ENCODE measurements at regions not wholly inside any gene's neighbourhood (a gene's known extent, or its start where the extent isn't known, plus 50 kb on each side); places are given as distances from the start of the nearest gene placed in this dataset.

GRCh38 chr7:85703251-85704010, 516.6 kb upstream of the SEMA3D start:
- Histone ChIP-seq H2AK5ac (ENCODE audit: low read depth, low read length) (no peak overlapping the region), H3K4me2 (ENCODE audit: insufficient read depth in 1 of 2, low read depth in 2 of 2, low read length in 2 of 2) (no peak overlapping the region), H3K4me1 (replicated peaks in 1 of 4; ENCODE audit: control insufficient read depth in 3 of 4, insufficient read depth in 4 of 4, low read length in 3 of 4) (no peaks in the 10 kb centered on the region), H3K18ac (ENCODE audit: extremely low read depth, low read length) (no peak overlapping the region), H2AFZ (ENCODE audit: low read length) (no peak overlapping the region; the same call in 1 of the 2 replicates), H3K14ac (ENCODE audit: insufficient read length) (no peak overlapping the region), H3K23me2 (ENCODE audit: low read depth, low read length) (no peaks in the 10 kb centered on the region), H2BK12ac (ENCODE audit: low read depth, low read length) (no peak overlapping the region), H2BK15ac (ENCODE audit: low read length) (no peak overlapping the region), H3K36me3 (ENCODE audit: control insufficient read depth in 2 of 4, insufficient read depth in 4 of 4, low read length in 3 of 4) (no peaks in the 10 kb centered on the region), H3K4ac (replicated peaks; ENCODE audit: insufficient read length, low read depth, low read length) (no peak overlapping the region), H3K9ac (replicated peaks in 1 of 4; ENCODE audit: extremely low read depth in 1 of 4, low read depth in 3 of 4, low read length in 3 of 4) (no peak overlapping the region), H2BK120ac (replicated peaks; ENCODE audit: low read depth, low read length) (no peak overlapping the region), H2BK5ac (ENCODE audit: low read depth, low read length) (no peak overlapping the region), H3K79me1 (ENCODE audit: low read depth, low read length) (no peaks in the 10 kb centered on the region), H4K8ac (ENCODE audit: extremely low read depth, insufficient read depth, low read length) (no peak overlapping the region), H3K4me3 (ENCODE audit: extremely low read depth in 1 of 4, insufficient read depth in 2 of 4, low read depth in 3 of 4, low read length in 4 of 4) (no peak overlapping the region), H3K56ac (replicated peaks; ENCODE audit: insufficient read length, low read depth, low read length) (no peak overlapping the region), H4K91ac (replicated peaks; ENCODE audit: insufficient read length, low read length) (no peak overlapping the region), H3K9me3 (ENCODE audit: insufficient read depth in 2 of 2, low read depth in 1 of 2, low read length in 1 of 2) (no peaks in the 10 kb centered on the region), H3K79me2 (ENCODE audit: control insufficient read depth in 1 of 2, insufficient read depth in 2 of 2, low read length in 2 of 2) (no peaks in the 10 kb centered on the region), H4K20me1 (replicated peaks in 1 of 2; ENCODE audit: control insufficient read depth in 1 of 2, insufficient read depth in 2 of 2, low read length in 2 of 2) (no peaks in the 10 kb centered on the region), H2BK20ac (ENCODE audit: low read length) (no peak overlapping the region), H3K27ac (ENCODE audit: low read depth, low read length) (no peak overlapping the region), H4K5ac (ENCODE audit: insufficient read length, low read depth, low read length) (no peak overlapping the region), H3K23ac (ENCODE audit: insufficient read length) (no peak overlapping the region), H3K27me3 (replicated peaks in 1 of 4; ENCODE audit: control insufficient read depth in 3 of 4, extremely low read depth in 1 of 4, insufficient read depth in 3 of 4, low read length in 3 of 4) (no peaks in the 10 kb centered on the region)
- DNase-seq (ENCODE audit: low read depth in 1 of 2, low spot score in 2 of 2) (no peak), FAIRE-seq (no peak)
- ChIA-PET POLR2A (ENCODE audit: partially characterized antibody) (no interaction called here), CTCF (ENCODE audit: partially characterized antibody) (no interaction called here)
- 83% methylated on average over 2 of the region's 2 CpGs; no CpG with 5 or more reads in 1 of the 2 experiments for WGBS, 2 experiments (ENCODE audit: extremely low coverage in 1 of 2, insufficient coverage in 1 of 2, insufficient read length in 1 of 2, insufficient replicate concordance in 2 of 2, low coverage in 1 of 2, low lambda C conversion rate in 2 of 2, missing lambda C conversion rate in 1 of 2)
- no peak for TF ChIP-seq RNF2 (IDR thresholded peaks at IDR 0.05; ENCODE audit: borderline replicate concordance, low read depth, low read length, missing control alignments, poor library complexity, severe bottlenecking)
- TF ChIP-seq CHD1 (IDR thresholded peaks at IDR 0.05; ENCODE audit: low read depth, low read length), result no peak
- no peak for TF ChIP-seq KDM5A (IDR thresholded peaks at IDR 0.05; ENCODE audit: low read length)
- no peak for TF ChIP-seq TEAD4 (IDR thresholded peaks at IDR 0.05; ENCODE audit: low read depth, low read length)

Data from H1 (cell line).